ENCODE measurements at regions not wholly inside any gene's neighbourhood (a gene's known extent, or its start where the extent isn't known, plus 50 kb on each side); places are given as distances from the start of the nearest gene placed in this dataset.

DNA sequence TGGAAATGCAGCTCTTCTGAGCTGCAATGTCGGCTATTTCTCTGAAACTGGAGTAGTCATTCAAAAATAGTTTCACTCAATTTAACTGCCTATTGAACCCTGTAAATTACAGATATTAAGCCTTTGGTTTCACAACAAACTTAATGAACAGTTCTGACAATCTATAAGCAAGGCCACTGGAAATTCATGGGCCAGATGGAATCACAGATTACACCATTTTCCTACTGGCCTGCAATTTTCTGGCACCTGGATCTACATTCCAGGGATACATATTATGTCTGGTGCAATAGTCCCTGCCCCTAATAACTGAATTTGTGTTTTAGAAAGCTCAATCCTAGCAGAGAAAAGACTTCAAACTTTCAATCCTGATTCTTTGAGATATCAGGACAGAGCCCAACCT is 551.7 kb downstream of the RNF144A start:
- intact Hi-C loops (cut with DNase I) = no loop called here
- Histone ChIP-seq H3K36me3 (no peaks in the 10 kb centered on the region), H3K4me3 (no peak overlapping the region), H3K27me3 (no peaks in the 10 kb centered on the region), H3K27ac (no peak overlapping the region), H3K9me3 (no peaks in the 10 kb centered on the region), H3K4me1 (no peaks in the 10 kb centered on the region)
- DNase-seq = no peak
- WGBS, 2 donors = 89 to 93% methylated on average over 1 of the region's 1 CpG
- TF ChIP-seq, protein P1, sequence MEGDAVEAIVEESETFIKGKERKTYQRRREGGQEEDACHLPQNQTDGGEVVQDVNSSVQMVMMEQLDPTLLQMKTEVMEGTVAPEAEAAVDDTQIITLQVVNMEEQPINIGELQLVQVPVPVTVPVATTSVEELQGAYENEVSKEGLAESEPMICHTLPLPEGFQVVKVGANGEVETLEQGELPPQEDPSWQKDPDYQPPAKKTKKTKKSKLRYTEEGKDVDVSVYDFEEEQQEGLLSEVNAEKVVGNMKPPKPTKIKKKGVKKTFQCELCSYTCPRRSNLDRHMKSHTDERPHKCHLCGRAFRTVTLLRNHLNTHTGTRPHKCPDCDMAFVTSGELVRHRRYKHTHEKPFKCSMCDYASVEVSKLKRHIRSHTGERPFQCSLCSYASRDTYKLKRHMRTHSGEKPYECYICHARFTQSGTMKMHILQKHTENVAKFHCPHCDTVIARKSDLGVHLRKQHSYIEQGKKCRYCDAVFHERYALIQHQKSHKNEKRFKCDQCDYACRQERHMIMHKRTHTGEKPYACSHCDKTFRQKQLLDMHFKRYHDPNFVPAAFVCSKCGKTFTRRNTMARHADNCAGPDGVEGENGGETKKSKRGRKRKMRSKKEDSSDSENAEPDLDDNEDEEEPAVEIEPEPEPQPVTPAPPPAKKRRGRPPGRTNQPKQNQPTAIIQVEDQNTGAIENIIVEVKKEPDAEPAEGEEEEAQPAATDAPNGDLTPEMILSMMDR (IDR thresholded peaks at IDR 0.05) = no peak
- no peak for TF ChIP-seq POLR2A (IDR thresholded peaks at IDR 0.05)
- TF ChIP-seq EP300 (IDR thresholded peaks at IDR 0.05) = no peak
- TF ChIP-seq POLR2AphosphoS5 (IDR thresholded peaks at IDR 0.05) = no peak

DNA sequence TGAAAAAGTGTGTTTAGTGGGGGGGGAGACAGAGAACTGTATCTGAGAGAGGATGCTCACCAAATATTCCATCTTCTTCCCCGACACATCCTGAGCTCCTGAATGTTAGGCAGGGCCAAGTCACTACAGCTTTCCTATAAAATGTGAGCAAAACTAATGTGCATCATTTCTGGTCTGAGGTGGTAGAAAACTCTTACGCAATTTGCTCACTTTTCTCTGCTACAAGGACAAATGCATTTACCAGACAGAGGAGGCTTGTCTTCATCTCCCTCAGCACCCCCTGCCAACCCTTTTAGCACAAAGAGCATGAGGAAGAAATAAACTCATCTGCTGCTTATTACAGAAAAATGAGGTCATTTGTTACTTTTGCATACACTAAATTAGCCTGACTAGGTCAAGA is 554.0 kb downstream of the RNF144A start:
- intact Hi-C loops (cut with DNase I) = no loop called here
- H3K9me3 ChIP-seq = no peaks in the 10 kb centered on the region
- no peaks in the 10 kb centered on the region for H3K36me3 ChIP-seq
- no peak overlapping the region for H3K4me3 ChIP-seq
- no peaks in the 10 kb centered on the region for H3K4me1 ChIP-seq
- 94% methylated on average over 2 of the region's 2 CpGs for WGBS, 2 donors
- no peak for DNase-seq
- no peak overlapping the region for H3K27ac ChIP-seq
- no peaks in the 10 kb centered on the region for H3K27me3 ChIP-seq
- TF ChIP-seq, protein P1 (IDR thresholded peaks at IDR 0.05) = no peak
- TF ChIP-seq EP300 (IDR thresholded peaks at IDR 0.05) = no peak

DNA sequence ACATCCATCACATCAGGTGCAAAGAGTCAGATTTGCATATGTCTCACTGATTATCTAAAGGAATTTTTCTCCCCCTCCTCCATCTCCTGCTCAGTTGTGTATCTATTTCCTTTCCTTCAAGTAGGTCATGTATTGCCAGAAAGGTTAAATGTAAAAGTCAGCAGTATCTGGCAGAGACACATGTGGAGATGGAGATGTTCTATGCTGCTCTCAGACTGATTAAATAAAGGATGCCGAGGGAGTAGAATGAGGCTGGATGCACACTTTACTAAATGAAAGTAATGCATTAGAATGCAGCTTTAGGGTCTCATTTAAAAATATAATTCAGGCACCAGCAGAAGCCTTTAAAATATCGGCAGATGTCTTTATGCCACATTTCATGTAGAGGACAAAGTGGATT is 555.3 kb downstream of the RNF144A start:
- no peaks in the 10 kb centered on the region for H3K27me3 ChIP-seq
- H3K4me1 ChIP-seq = no peaks in the 10 kb centered on the region
- TF ChIP-seq EP300 (IDR thresholded peaks at IDR 0.05) (no peak), POLR2AphosphoS5 (IDR thresholded peaks at IDR 0.05) (no peak), POLR2A (IDR thresholded peaks at IDR 0.05) (no peak)
- TF ChIP-seq, protein P1 (IDR thresholded peaks at IDR 0.05) = no peak
- intact Hi-C loops (cut with DNase I) = no loop called here
- 80 to 87% methylated on average over 2 of the region's 2 CpGs for WGBS, 2 donors
- H3K27ac ChIP-seq = no peak overlapping the region
- H3K4me3 ChIP-seq = no peak overlapping the region
- no peaks in the 10 kb centered on the region for H3K9me3 ChIP-seq
- H3K36me3 ChIP-seq = no peaks in the 10 kb centered on the region
- no peak for DNase-seq

DNA sequence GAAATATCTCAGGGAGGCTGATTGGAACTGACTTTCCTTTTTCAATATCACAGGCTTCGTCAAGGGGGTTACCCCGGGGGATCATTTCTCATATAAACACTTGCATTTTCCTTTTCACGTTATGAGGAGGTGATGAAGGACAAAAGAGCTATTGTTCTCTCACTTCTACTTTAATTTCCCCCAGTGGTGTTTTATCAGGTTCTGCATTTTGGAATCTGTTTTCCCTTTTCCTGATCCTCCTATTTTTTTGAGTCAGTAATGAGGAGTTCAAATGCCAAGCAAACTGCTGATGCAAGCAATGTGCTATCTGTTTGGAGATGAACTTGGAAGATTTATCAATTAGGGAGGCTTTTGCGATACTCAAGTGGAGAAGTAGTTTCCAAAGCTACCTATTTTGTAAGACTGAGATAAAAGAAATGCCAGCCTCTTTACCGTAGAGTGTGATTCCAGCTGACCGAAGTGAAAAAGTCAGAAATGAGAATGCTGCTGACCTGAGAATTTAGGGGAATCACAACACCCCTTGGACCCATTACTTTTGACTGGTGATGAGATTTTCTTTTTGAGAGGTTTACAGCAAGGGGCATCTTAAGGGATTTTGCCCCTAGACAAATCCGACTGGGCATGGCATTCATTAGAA is 556.0 kb downstream of the RNF144A start:
- Histone ChIP-seq H3K36me3 (no peaks in the 10 kb centered on the region), H3K9me3 (no peaks in the 10 kb centered on the region), H3K27me3 (no peaks in the 10 kb centered on the region), H3K27ac (no peak overlapping the region), H3K4me3 (no peak overlapping the region), H3K4me1 (no peaks in the 10 kb centered on the region)
- 58 to 71% methylated on average over 7 of the region's 7 CpGs for WGBS, 2 donors
- no peak for DNase-seq
- TF ChIP-seq, protein P1 (IDR thresholded peaks at IDR 0.05) = no peak
- TF ChIP-seq EP300 (IDR thresholded peaks at IDR 0.05) (no peak), POLR2AphosphoS5 (IDR thresholded peaks at IDR 0.05) (no peak)
- intact Hi-C loops (cut with DNase I) = no loop called here

DNA sequence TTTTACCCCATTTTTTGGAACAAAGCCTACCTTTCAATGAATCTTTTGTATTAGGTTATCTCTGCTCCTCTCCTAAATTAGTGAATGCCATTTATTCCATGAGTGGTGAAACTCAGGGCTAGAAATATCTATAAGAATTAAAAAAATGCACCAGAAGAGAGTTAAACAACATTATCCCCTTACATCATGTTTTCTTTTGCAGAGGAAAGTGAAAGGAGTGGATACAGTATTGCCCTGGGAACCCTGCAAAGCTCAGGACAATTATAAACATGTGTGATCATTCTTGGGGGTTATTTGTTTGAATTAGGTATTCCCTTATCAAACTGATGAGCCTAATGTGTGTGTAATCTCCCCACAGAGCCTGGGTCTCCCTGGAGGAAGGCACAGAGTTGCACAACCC is 559.2 kb downstream of the RNF144A start:
- H3K36me3 ChIP-seq = no peaks in the 10 kb centered on the region
- no peak overlapping the region for H3K4me3 ChIP-seq
- no peak overlapping the region for H3K27ac ChIP-seq
- intact Hi-C loops (cut with DNase I) = no loop called here
- DNase-seq = no peak
- H3K4me1 ChIP-seq = no peaks in the 10 kb centered on the region
- TF ChIP-seq POLR2A (IDR thresholded peaks at IDR 0.05) (no peak), POLR2AphosphoS5 (IDR thresholded peaks at IDR 0.05) (no peak), EP300 (IDR thresholded peaks at IDR 0.05) (no peak)
- TF ChIP-seq, protein P1 (IDR thresholded peaks at IDR 0.05) = no peak
- no peaks in the 10 kb centered on the region for H3K27me3 ChIP-seq
- H3K9me3 ChIP-seq = no peaks in the 10 kb centered on the region
